ENCODE measurements at regions not wholly inside any gene's neighbourhood (a gene's known extent, or its start where the extent isn't known, plus 50 kb on each side); places are given as distances from the start of the nearest gene placed in this dataset.

DNA sequence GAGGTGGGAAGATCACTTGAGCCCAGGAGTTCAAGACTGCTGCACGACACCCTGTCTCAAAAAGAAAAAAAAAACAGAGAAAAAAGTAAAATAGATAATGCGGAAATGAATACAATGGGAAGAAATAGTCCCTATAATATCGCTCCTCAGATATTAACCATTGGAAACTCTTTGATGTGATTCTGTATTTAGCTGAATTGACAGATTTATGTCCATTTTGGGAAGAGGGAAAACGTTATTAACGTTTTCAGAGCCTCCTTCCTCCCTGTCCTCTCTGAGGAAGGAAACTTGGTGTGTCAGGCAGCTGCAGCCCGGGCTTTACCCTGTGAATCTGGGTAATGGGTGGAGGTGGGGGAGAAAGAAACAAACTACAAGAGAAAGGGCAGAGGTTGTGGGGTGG, 61.6 kb upstream of the ECE1 start:
- Mint-ChIP-seq H3K9me3 (no peaks in the 10 kb centered on the region), H3K36me3 (ENCODE audit: low read depth) (no peaks in the 10 kb centered on the region), H3K4me3 (no peak overlapping the region), H3K27me3 (ENCODE audit: low read depth, poor library complexity) (peaks cover 17% of the 10 kb centered on the region), H3K27ac (no peak overlapping the region), H3K4me1 (peaks cover 22% of the 10 kb centered on the region)
- TF ChIP-seq, protein P1, sequence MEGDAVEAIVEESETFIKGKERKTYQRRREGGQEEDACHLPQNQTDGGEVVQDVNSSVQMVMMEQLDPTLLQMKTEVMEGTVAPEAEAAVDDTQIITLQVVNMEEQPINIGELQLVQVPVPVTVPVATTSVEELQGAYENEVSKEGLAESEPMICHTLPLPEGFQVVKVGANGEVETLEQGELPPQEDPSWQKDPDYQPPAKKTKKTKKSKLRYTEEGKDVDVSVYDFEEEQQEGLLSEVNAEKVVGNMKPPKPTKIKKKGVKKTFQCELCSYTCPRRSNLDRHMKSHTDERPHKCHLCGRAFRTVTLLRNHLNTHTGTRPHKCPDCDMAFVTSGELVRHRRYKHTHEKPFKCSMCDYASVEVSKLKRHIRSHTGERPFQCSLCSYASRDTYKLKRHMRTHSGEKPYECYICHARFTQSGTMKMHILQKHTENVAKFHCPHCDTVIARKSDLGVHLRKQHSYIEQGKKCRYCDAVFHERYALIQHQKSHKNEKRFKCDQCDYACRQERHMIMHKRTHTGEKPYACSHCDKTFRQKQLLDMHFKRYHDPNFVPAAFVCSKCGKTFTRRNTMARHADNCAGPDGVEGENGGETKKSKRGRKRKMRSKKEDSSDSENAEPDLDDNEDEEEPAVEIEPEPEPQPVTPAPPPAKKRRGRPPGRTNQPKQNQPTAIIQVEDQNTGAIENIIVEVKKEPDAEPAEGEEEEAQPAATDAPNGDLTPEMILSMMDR (IDR thresholded peaks at IDR 0.05), result no peak
- DNase-seq, result no peak

DNA sequence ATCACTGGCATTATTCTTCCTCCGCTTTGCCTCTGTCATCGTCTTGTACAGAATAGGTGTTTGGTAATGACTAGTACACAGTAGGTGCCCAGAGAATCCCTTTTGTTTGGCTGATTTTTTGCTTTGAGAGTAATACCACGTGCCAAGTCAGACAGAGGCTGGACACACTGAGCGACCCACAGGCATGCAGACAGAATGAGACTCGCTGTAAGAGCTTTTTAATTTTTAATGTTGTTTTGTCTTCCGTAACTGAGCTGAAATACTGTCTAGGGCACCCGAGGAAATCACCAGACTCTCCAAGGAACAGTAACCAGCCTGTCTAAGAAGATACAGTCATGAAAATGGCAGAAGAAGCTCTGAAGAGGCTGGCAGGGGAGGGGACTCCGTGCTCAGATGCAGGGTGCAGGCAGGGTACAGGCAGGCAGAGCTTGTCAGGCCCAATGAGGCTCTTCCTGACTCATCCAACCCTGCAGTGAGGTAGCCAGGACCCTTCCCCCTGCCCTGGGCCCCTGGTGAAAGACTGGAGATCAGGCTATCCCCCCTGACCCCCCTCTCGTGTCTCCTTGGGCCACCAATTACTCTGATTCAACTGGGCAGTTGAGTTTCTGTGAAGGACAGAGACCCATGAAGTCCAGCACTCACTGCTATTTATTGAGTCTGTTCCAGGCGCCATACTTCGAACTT, 60.1 kb upstream of the ECE1 start:
- Mint-ChIP-seq H3K4me3 (no peak overlapping the region), H3K9me3 (no peaks in the 10 kb centered on the region), H3K27me3 (ENCODE audit: low read depth, poor library complexity) (peaks cover 5% of the 10 kb centered on the region), H3K4me1 (peaks cover 22% of the 10 kb centered on the region), H3K36me3 (ENCODE audit: low read depth) (no peaks in the 10 kb centered on the region), H3K27ac (no peak overlapping the region)
- TF ChIP-seq, protein P1 (IDR thresholded peaks at IDR 0.05), result no peak
- no peak for DNase-seq

DNA sequence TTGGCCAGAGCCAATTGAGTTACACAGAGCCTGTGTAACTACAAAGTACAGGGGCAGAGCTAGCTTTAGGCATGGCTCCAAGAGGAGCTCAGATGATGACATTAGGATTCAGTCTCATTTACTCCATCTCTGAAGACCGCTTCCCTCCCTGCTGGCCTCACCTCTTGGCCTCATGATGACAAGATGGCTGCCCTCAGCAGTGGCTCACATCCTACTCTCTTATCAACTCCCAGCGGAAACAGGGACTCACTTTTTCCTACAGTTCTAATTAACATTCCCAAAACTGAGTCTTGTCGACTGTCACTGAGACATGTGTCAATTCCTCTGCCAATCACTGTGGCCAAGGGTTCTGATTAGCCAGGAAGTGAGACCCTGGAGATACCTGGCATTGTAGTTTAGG, 59.4 kb upstream of the ECE1 start:
- Mint-ChIP-seq H3K4me3 (no peak overlapping the region), H3K9me3 (no peaks in the 10 kb centered on the region)

DNA sequence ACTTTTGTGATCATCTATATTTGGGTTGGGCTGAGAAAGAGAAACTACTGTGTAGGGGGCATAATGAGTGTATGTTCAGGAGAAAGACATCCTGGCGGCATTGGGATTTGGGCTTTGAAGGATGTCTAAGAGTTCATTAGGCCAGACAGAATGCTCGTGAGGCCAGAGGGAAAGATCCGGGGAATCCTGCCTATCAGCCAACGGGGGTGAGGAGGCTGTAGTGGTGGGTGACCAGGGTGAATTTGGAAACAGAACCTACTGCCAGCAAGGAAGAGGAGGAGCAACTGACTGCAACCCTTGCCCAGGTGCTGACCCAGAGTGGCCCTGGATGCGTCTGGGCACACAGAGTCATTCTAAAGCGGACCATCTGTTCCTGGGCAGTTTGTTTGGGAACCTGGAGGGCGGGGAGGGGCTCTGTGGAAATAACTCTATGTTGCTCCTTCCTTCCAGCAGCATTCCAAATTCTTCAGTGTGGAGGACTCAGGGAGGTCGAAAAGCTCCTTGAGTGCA, 56.9 kb upstream of the ECE1 start:
- TF ChIP-seq, protein P1 (IDR thresholded peaks at IDR 0.05), result no peak
- H3K9me3 Mint-ChIP-seq, result no peaks in the 10 kb centered on the region
- no peak overlapping the region for H3K27ac Mint-ChIP-seq
- H3K4me1 Mint-ChIP-seq, result peaks cover 38% of the 10 kb centered on the region
- peaks cover 18% of the 10 kb centered on the region for H3K27me3 Mint-ChIP-seq (ENCODE audit: low read depth, poor library complexity)
- no peak overlapping the region for H3K4me3 Mint-ChIP-seq
- no peak for DNase-seq
- H3K36me3 Mint-ChIP-seq (ENCODE audit: low read depth), result no peaks in the 10 kb centered on the region

More for the DNA sequence above, 59.4 kb upstream of the ECE1 start:
- no peaks in the 10 kb centered on the region for H3K36me3 Mint-ChIP-seq (ENCODE audit: low read depth)
- DNase-seq, result no peak
- H3K27ac Mint-ChIP-seq, result no peak overlapping the region
- TF ChIP-seq, protein P1 (IDR thresholded peaks at IDR 0.05), result no peak
- peaks cover 21% of the 10 kb centered on the region for H3K4me1 Mint-ChIP-seq
- H3K27me3 Mint-ChIP-seq (ENCODE audit: low read depth, poor library complexity), result no peaks in the 10 kb centered on the region

DNA sequence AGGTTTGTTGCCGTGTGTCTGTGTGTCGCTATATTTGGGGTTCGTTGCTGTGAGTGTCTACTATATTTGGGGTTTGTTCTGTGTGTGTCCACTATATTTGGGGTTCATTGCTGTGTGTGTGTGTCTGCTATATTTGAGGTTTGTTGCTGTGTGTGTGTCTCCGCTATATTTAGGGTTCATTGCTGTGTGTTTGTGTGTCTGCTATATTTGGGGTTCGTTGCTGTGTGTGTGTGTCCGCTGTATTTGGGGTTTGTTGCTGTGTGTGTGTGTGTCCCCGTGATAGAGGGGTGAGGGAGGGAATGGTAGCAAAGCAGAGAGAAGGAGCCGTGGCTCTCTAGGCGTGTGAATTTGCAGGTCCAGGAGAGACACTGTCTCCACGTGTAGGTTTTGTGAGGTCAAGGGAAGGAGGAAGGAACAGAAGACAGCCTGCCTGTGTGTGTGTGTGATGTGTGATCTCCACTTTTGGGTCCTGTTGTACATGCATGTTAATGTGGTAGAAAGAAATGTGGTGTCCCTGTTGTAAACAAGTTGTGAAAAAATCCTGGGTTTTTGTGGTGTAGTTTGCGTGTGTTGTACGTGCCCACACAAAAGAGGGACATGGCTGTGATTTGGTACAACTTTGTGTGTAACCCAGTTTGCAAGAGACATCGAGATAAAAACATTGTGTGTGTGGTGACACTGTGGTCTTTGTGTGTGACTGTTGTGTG, 56.3 kb upstream of the ECE1 start:
- Mint-ChIP-seq H3K36me3 (ENCODE audit: low read depth) (no peaks in the 10 kb centered on the region), H3K27ac (no peak overlapping the region), H3K27me3 (ENCODE audit: low read depth, poor library complexity) (peaks cover 18% of the 10 kb centered on the region), H3K4me1 (peaks cover 39% of the 10 kb centered on the region), H3K9me3 (no peaks in the 10 kb centered on the region), H3K4me3 (no peak overlapping the region)
- TF ChIP-seq, protein P1 (IDR thresholded peaks at IDR 0.05), result no peak
- no peak for DNase-seq

All from nephron progenitor cell (in vitro differentiated cells).